NCI-H1417 (cell line): ENCODE measurements at regions not wholly inside any gene's neighbourhood (a gene's known extent, or its start where the extent isn't known, plus 50 kb on each side); places are given as distances from the start of the nearest gene placed in this dataset.
"Not testable (repeated sequence)": the region's sequence is repeated elsewhere in the genome, so short reads cannot be mapped to it uniquely, and the experiment has no call there.

ENCODE experiments used
- DNase-seq, 3 experiments: peaks; one replicate each; lab custom pipeline; 2025; lab: John Stamatoyannopoulos, UW

- no peak for DNase-seq
Observed at GRCh38 chr13:109400624-109401257, 385.6 kb downstream of the IRS2 start.

GRCh38 chr13:109400209-109400608 is 386.2 kb downstream of the IRS2 start:
- DNase-seq, result no peak

- not testable (repeated sequence) for DNase-seq
Observed at GRCh38 chr13:109398071-109398470, 388.3 kb downstream of the IRS2 start.

GRCh38 chr13:109397285-109397684 is 389.1 kb downstream of the IRS2 start:
- no peak for DNase-seq

- no peak for DNase-seq
Observed at GRCh38 chr13:109396266-109396665, 390.1 kb downstream of the IRS2 start.

GRCh38 chr13:109395014-109395413 is 391.4 kb downstream of the IRS2 start:
- no peak for DNase-seq

GRCh38 chr13:109394311-109394988 is 391.9 kb downstream of the IRS2 start:
- no peak for DNase-seq

- no peak for DNase-seq
Observed at GRCh38 chr13:109393045-109393444, 393.3 kb downstream of the IRS2 start.

- DNase-seq, result no peak
Observed at GRCh38 chr13:109390391-109390790, 396.0 kb downstream of the IRS2 start.

- DNase-seq, result no peak
Observed at GRCh38 chr13:109389892-109390345, 396.5 kb downstream of the IRS2 start.

- DNase-seq, result no peak
Observed at GRCh38 chr13:109389456-109389855, 396.9 kb downstream of the IRS2 start.

- DNase-seq, result no peak
Observed at GRCh38 chr13:109387471-109387870, 398.9 kb downstream of the IRS2 start.

- no peak for DNase-seq
Observed at GRCh38 chr13:109385242-109385560, 401.2 kb downstream of the IRS2 start.

GRCh38 chr13:109384491-109385241 is 401.7 kb downstream of the IRS2 start:
- no peak for DNase-seq

- DNase-seq, result no peak
Observed at GRCh38 chr13:109383683-109384082, 402.7 kb downstream of the IRS2 start.

GRCh38 chr13:109381546-109382180 is 404.7 kb downstream of the IRS2 start:
- DNase-seq, result no peak

GRCh38 chr13:109380457-109380856 is 405.9 kb downstream of the IRS2 start:
- no peak for DNase-seq

GRCh38 chr13:109379930-109380329 is 406.5 kb downstream of the IRS2 start:
- no peak for DNase-seq

GRCh38 chr13:109376936-109377335 is 409.4 kb downstream of the IRS2 start:
- DNase-seq, result no peak

- no peak for DNase-seq
Observed at GRCh38 chr13:109374609-109375200, 411.7 kb downstream of the IRS2 start.

GRCh38 chr13:109372666-109373065 is 413.7 kb downstream of the IRS2 start:
- DNase-seq, result no peak

GRCh38 chr13:109371066-109371465 is 415.3 kb downstream of the IRS2 start:
- no peak for DNase-seq
